Middle frontal gyrus (tissue), 1 donor: ENCODE measurements at regions not wholly inside any gene's neighbourhood (a gene's known extent, or its start where the extent isn't known, plus 50 kb on each side); places are given as distances from the start of the nearest gene placed in this dataset.
"Not testable (repeated sequence)": the region's sequence is repeated elsewhere in the genome, so short reads cannot be mapped to it uniquely, and the experiment has no call there.

Experiments
- DNase-seq: peaks from one replicate; pipeline ENCODE4 v3.0.0-alpha.2; 2015; ENCODE audit warnings: low spot score; ENCODE audit errors: extremely low spot score

- DNase-seq, result no peak
Observed at GRCh38 chr2:123696799-123697410, 328.2 kb upstream of the CNTNAP5 start.

- no peak for DNase-seq
Observed at GRCh38 chr2:123715467-123715982, 309.6 kb upstream of the CNTNAP5 start.

- DNase-seq, result no peak
Observed at GRCh38 chr2:123717636-123718334, 307.3 kb upstream of the CNTNAP5 start.

GRCh38 chr2:123720760-123721159 is 304.3 kb upstream of the CNTNAP5 start:
- no peak for DNase-seq

- no peak for DNase-seq
Observed at GRCh38 chr2:123723706-123724105, 301.4 kb upstream of the CNTNAP5 start.

- no peak for DNase-seq
Observed at GRCh38 chr2:123732563-123732962, 292.5 kb upstream of the CNTNAP5 start.

GRCh38 chr2:123737371-123737770 is 287.7 kb upstream of the CNTNAP5 start:
- DNase-seq, result no peak

- no peak for DNase-seq
Observed at GRCh38 chr2:123738643-123739042, 286.4 kb upstream of the CNTNAP5 start.

- no peak for DNase-seq
Observed at GRCh38 chr2:123746006-123746405, 279.1 kb upstream of the CNTNAP5 start.

- DNase-seq, result no peak
Observed at GRCh38 chr2:123747326-123747725, 277.8 kb upstream of the CNTNAP5 start.

- no peak for DNase-seq
Observed at GRCh38 chr2:123762221-123762620, 262.9 kb upstream of the CNTNAP5 start.

GRCh38 chr2:123768233-123768632 is 256.9 kb upstream of the CNTNAP5 start:
- DNase-seq, result no peak

- no peak for DNase-seq
Observed at GRCh38 chr2:123769001-123769400, 256.1 kb upstream of the CNTNAP5 start.

- no peak for DNase-seq
Observed at GRCh38 chr2:123770996-123771720, 253.9 kb upstream of the CNTNAP5 start.

GRCh38 chr2:123771928-123772632 is 253.0 kb upstream of the CNTNAP5 start:
- DNase-seq, result no peak

- no peak for DNase-seq
Observed at GRCh38 chr2:123777116-123777515, 248.0 kb upstream of the CNTNAP5 start.

GRCh38 chr2:123783164-123783563 is 241.9 kb upstream of the CNTNAP5 start:
- DNase-seq, result no peak

- DNase-seq, result no peak
Observed at GRCh38 chr2:123785332-123785731, 239.8 kb upstream of the CNTNAP5 start.

GRCh38 chr2:123791207-123791606 is 233.9 kb upstream of the CNTNAP5 start:
- no peak for DNase-seq

- no peak for DNase-seq
Observed at GRCh38 chr2:123791684-123792083, 233.4 kb upstream of the CNTNAP5 start.

GRCh38 chr2:123804126-123804525 is 221.0 kb upstream of the CNTNAP5 start:
- DNase-seq, result not testable (repeated sequence)

GRCh38 chr2:123805746-123806145 is 219.3 kb upstream of the CNTNAP5 start:
- not testable (repeated sequence) for DNase-seq
